A673 (cell line): ENCODE measurements at regions not wholly inside any gene's neighbourhood (a gene's known extent, or its start where the extent isn't known, plus 50 kb on each side); places are given as distances from the start of the nearest gene placed in this dataset.

Experiments
- BruUV-seq: library from RNA; stranded (reverse); fragments of 400-500 nt; replicated peaks from 2 replicates; lab custom pipeline; 2021; lab: Mats Ljungman, UMichigan
- CTCF ChIA-PET: fragments of 300-600 bp; sonication (Branson Sonifier 250); formaldehyde crosslinking; loops from one replicate; lab custom pipeline; 2022; ENCODE audit warnings: antibody characterized with exemption; lab: Charles Lee
- POLR2A ChIA-PET: fragments of 300-600 bp; sonication (Branson Sonifier 250); formaldehyde crosslinking; loops from one replicate; lab custom pipeline; 2022; ENCODE audit warnings: antibody characterized with exemption; ENCODE audit not compliant: low non-redundant PET; lab: Charles Lee
- DNase-seq: peaks from one replicate; pipeline ENCODE4 v3.0.0-alpha.2; 2015; ENCODE audit warnings: low spot score
- H3K27ac ChIP-seq: fragments of 200-600 bp; sonication (generic); 2 replicates; pipeline ENCODE4 v1.5.1; 2016; ENCODE audit warnings: mixed run types, low read depth, mild to moderate bottlenecking, mixed read lengths, antibody characterized with exemption, low read length; ENCODE audit not compliant: poor library complexity, severe bottlenecking
- H3K27me3 ChIP-seq: fragments of 200-600 bp; sonication (generic); replicated peaks from 2 replicates; pipeline ENCODE4 v1.6.1; 2017; ENCODE audit warnings: mixed run types, low read depth, mild to moderate bottlenecking, mixed read lengths, antibody characterized with exemption, low read length; ENCODE audit not compliant: insufficient read depth, poor library complexity
- H3K36me3 ChIP-seq: fragments of 200-600 bp; sonication (generic); 2 replicates; pipeline ENCODE4 v1.6.1; 2016; ENCODE audit warnings: mixed run types, mild to moderate bottlenecking, mixed read lengths, antibody characterized with exemption, low read length; ENCODE audit not compliant: insufficient read depth, poor library complexity, severe bottlenecking
- H3K4me1 ChIP-seq: fragments of 200-600 bp; sonication (generic); 2 replicates; pipeline ENCODE4 v1.6.1; 2017; ENCODE audit warnings: mixed run types, mild to moderate bottlenecking, mixed read lengths, antibody characterized with exemption, low read length; ENCODE audit not compliant: insufficient read depth, poor library complexity, severe bottlenecking
- H3K4me3 ChIP-seq: fragments of 200-600 bp; sonication (generic); 2 replicates; pipeline ENCODE4 v1.5.1; 2016; ENCODE audit warnings: low read depth, mixed run types, mild to moderate bottlenecking, mixed read lengths, low read length; ENCODE audit not compliant: poor library complexity, severe bottlenecking
- H3K9me3 ChIP-seq: fragments of 200-600 bp; sonication (generic); 2 replicates; pipeline ENCODE4 v1.6.1; 2016; ENCODE audit warnings: mixed run types, low read depth, mild to moderate bottlenecking, mixed read lengths, antibody characterized with exemption, low read length; ENCODE audit not compliant: poor library complexity, severe bottlenecking
- EZH2 ChIP-seq: fragments of 200-600 bp; sonication (generic); IDR thresholded peaks from 2 replicates; pipeline ENCODE4 v1.6.1; 2017; ENCODE audit warnings: borderline replicate concordance, low read depth, mild to moderate bottlenecking, mixed read lengths, antibody characterized with exemption, low read length; ENCODE audit not compliant: poor library complexity, severe bottlenecking
- intact Hi-C: fragments of 100-400 bp; cut with micrococcal nuclease; formaldehyde crosslinking; loops from one replicate; pipeline ENCODE4 v1.10.0; 2022; ENCODE audit not compliant: unreplicated experiment
- TF ChIP-seq, protein P1 (sequence below): fragments of 300-800, 200-600 bp; sonication (generic); conservative IDR thresholded peaks from 2 replicates; pipeline ENCODE4 v1.5.1; 2017; ENCODE audit warnings: low read depth, mild to moderate bottlenecking, antibody characterized with exemption, low read length, moderate library complexity, mixed read lengths

DNA sequence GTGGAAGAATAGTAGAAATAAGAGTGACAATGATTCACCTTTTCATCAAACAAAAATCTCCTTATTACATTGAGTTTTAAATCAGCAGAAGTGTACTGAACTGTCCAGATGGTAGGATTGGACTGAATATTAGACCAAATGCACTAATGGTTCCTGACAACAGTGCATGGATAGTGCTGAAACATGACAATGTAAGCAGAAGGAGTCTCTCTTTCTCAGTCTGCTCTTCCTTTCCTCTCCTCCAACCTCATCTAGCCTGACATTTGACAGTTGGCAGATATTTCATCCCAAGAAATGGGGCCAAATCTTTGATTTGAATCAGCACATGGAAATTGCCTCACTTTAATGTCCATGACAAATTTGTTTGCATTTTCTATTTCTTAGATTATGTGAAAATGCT, 225.1 kb upstream of the PLSCR5 start:
- Histone ChIP-seq H3K36me3 (no peaks in the 10 kb centered on the region), H3K4me1 (no peaks in the 10 kb centered on the region), H3K27ac (no peak overlapping the region), H3K27me3 (no peaks in the 10 kb centered on the region), H3K4me3 (no peak overlapping the region), H3K9me3 (no peaks in the 10 kb centered on the region)
- no peak for DNase-seq
- no TSS peak for BruUV-seq
- intact Hi-C loops, result no loop called here
- ChIA-PET CTCF (no interaction called here), POLR2A (no interaction called here)
- no peak for TF ChIP-seq EZH2
- TF ChIP-seq, protein P1, sequence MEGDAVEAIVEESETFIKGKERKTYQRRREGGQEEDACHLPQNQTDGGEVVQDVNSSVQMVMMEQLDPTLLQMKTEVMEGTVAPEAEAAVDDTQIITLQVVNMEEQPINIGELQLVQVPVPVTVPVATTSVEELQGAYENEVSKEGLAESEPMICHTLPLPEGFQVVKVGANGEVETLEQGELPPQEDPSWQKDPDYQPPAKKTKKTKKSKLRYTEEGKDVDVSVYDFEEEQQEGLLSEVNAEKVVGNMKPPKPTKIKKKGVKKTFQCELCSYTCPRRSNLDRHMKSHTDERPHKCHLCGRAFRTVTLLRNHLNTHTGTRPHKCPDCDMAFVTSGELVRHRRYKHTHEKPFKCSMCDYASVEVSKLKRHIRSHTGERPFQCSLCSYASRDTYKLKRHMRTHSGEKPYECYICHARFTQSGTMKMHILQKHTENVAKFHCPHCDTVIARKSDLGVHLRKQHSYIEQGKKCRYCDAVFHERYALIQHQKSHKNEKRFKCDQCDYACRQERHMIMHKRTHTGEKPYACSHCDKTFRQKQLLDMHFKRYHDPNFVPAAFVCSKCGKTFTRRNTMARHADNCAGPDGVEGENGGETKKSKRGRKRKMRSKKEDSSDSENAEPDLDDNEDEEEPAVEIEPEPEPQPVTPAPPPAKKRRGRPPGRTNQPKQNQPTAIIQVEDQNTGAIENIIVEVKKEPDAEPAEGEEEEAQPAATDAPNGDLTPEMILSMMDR, result no peak

DNA sequence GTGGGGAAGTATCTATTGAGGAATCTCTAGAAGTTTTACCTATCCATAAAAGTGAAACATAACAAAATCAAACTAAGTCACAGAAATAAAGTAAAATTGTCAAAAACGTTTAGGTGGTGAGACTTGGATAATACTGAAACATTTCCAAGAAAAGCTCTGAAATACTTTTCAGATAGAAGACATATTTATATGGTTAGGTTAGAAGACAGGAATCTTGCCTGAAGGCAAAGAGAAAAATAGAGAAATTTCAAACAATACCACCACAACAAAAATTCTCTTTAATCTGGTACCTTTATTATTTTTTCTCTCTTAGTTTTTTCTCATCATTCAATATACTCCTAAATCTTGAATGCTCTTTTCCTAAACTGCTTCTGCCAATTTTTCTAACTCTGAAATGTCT, 222.7 kb upstream of the PLSCR5 start:
- no TSS peak for BruUV-seq
- H3K9me3 ChIP-seq, result no peaks in the 10 kb centered on the region
- POLR2A ChIA-PET, result no interaction called here

DNA sequence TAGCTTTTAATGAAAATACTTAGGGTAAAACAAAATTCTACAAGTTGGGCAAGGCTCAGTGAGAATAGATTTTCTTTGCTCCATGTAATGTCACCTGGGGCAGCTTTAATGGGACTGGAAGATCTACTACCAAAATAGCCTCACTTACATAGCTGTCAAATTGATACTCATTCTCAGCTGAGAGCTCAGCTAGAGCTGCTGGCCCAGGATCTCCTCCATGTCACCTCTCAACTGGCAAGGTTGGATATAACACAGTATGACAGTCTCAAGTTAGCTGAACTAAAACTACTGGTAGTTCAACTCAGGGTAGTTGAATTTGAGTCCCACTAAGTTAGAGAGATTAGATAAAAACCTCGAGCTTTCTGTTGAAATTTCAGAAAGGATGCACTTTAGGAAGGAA, 218.5 kb upstream of the PLSCR5 start:
- Histone ChIP-seq H3K27ac (no peak overlapping the region), H3K4me3 (no peak overlapping the region), H3K36me3 (no peaks in the 10 kb centered on the region), H3K9me3 (no peaks in the 10 kb centered on the region), H3K27me3 (no peaks in the 10 kb centered on the region), H3K4me1 (peaks cover 13% of the 10 kb centered on the region)
- ChIA-PET CTCF (no interaction called here), POLR2A (no interaction called here)
- no peak for TF ChIP-seq EZH2
- TF ChIP-seq, protein P1, result no peak
- intact Hi-C loops, result no loop called here
- DNase-seq, result no peak
- BruUV-seq, result no TSS peak

More for the DNA sequence above, 222.7 kb upstream of the PLSCR5 start:
- TF ChIP-seq, protein P1, result no peak
- TF ChIP-seq EZH2, result no peak
- no peaks in the 10 kb centered on the region for H3K4me1 ChIP-seq
- no peak overlapping the region for H3K27ac ChIP-seq
- no peaks in the 10 kb centered on the region for H3K27me3 ChIP-seq
- no peak overlapping the region for H3K4me3 ChIP-seq
- intact Hi-C loops, result no loop called here
- no peaks in the 10 kb centered on the region for H3K36me3 ChIP-seq
- CTCF ChIA-PET, result no interaction called here
- no peak for DNase-seq
